HAP-1 (cell line): ENCODE measurements at regions not wholly inside any gene's neighbourhood (a gene's known extent, or its start where the extent isn't known, plus 50 kb on each side); places are given as distances from the start of the nearest gene placed in this dataset.

ENCODE experiments used
- DNase-seq, 2 experiments: peaks; one replicate each; pipeline ENCODE4 v3.0.0-alpha.2; 2016 to 2020; ENCODE audit warnings: low spot score in 2 of 2
- H3K27me3 ChIP-seq: fragments of 250-450 bp; sonication (Bioruptor Pico); 2 replicates; pipeline ENCODE4 v1.5.1; 2020; ENCODE audit warnings: low read depth, mild to moderate bottlenecking, moderate library complexity
- H3K36me3 ChIP-seq: fragments of 250-450 bp; sonication (Bioruptor Pico); replicated peaks from 2 replicates; pipeline ENCODE4 v1.5.1; 2020; ENCODE audit warnings: mild to moderate bottlenecking
- H3K4me1 ChIP-seq: fragments of 250-450 bp; sonication (Bioruptor Pico); 2 replicates; pipeline ENCODE4 v1.5.1; 2020; ENCODE audit warnings: mild to moderate bottlenecking
- H3K4me3 ChIP-seq: fragments of 250-450 bp; sonication (Bioruptor Pico); 2 replicates; pipeline ENCODE4 v1.5.1; 2020; ENCODE audit warnings: mild to moderate bottlenecking, moderate library complexity
- H3K9me3 ChIP-seq: fragments of 250-450 bp; sonication (Bioruptor Pico); 2 replicates; pipeline ENCODE4 v1.5.1; 2020; ENCODE audit warnings: mild to moderate bottlenecking, moderate library complexity
- in situ Hi-C: fragments of 300-500 bp; cut with MboI; formaldehyde crosslinking; loops from 3 replicates; pipeline ENCODE4 v1.14.3; 2020; ENCODE audit warnings: low sequenced_read_pairs, inconsistent platforms, mixed read lengths

DNA sequence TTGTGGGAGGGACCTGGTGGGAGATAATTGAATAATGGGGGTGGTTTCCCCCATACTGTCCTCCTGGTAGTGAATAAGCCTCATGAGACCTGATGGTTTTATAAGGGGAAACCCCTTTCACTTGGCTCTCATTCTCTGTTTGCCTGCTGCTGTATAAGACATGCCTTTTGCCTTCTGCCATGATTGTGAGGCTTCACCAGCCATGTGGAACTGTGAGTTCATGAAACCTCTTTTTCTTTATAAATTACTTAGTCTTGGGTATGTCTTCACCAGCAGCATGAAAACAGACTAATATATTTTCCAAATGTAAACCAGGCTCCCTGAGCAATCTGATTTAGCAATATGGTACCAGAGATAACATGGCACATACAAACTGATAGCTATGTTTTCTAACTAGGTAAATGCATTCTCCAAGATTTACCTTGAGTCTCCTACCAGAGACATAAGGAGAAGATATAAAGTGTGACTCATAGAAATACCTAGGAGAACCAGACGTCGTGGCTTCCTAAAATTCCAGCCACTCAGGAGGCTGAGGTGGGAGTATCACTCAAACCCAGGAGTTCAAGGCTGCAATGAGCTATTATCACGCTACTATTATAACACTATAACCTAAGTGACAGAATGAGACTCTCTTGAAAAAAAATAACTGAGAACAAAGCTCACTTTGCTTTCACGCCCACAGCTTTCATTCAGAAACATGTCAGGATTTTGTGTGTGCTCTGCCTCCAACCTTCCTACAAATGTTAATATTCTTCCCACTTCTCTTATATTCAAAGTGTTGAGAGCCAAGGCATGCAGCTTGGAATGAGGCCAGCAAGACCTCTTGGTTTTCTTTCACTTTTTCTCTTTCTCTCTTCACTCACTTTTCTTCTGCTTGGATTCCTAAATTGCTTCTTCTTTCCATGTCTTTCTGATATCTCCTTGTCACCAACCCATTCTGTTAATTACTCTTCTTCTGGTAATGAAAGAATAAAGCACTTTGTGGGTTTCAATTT, 263.9 kb upstream of the UBE2E3 start:
- Histone ChIP-seq H3K36me3 (no peaks in the 10 kb centered on the region), H3K27me3 (no peaks in the 10 kb centered on the region), H3K4me3 (no peak overlapping the region), H3K9me3 (no peaks in the 10 kb centered on the region; the same call in 1 of the 2 replicates), H3K4me1 (no peaks in the 10 kb centered on the region)
- no peak for DNase-seq
- in situ Hi-C loops = no loop called here

GRCh38 chr2:180715044-180715443, 265.4 kb upstream of the UBE2E3 start:
- DNase-seq = no peak

DNA sequence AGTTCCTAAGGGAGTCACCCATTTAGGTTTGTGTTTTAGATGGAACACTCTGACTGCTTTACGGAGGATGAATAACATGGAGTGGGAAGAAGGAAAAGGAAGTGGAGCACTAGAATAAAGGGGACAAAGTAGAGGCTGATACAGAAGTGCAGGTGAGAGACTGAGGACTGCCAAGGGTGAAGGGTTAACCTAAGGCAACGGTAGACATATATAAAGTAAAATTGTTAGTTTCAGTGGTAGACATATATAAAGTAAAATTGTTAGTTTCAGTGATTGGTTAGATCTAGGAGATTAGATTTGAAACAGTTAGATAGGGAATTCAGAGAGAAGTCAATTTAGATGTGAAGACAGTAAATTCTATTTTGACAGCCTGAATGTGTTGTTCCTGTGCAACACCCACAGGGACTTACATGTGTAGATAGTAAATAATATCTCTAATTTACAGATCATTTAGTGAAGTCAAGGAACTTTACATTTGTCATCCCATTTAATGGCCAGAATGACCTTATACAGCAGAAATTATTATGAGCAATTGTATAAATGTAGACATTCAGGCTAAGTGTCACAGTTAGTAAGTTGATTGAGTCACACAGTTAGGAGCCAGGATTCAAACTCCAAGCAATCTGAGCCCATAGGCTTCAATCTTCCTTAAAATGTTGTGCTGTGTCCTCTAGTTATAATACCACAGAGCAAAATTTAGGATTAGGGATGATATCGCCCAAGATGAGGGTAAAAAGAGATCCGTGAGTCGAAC, 270.8 kb upstream of the UBE2E3 start:
- Histone ChIP-seq H3K9me3 (no peaks in the 10 kb centered on the region; the same call in 1 of the 2 replicates), H3K36me3 (no peaks in the 10 kb centered on the region), H3K4me3 (no peak overlapping the region), H3K4me1 (no peaks in the 10 kb centered on the region), H3K27me3 (no peaks in the 10 kb centered on the region)
- no peak for DNase-seq
- in situ Hi-C loops = no loop called here

More at GRCh38 chr2:180715044-180715443, 265.4 kb upstream of the UBE2E3 start:
- Histone ChIP-seq H3K4me1 (no peaks in the 10 kb centered on the region), H3K36me3 (no peaks in the 10 kb centered on the region), H3K9me3 (no peaks in the 10 kb centered on the region; the same call in 1 of the 2 replicates), H3K27me3 (no peaks in the 10 kb centered on the region), H3K4me3 (no peak overlapping the region)
- in situ Hi-C loops = no loop called here

- in situ Hi-C loops = no loop called here
- no peaks in the 10 kb centered on the region for H3K4me1 ChIP-seq
- DNase-seq = no peak
- no peaks in the 10 kb centered on the region for H3K27me3 ChIP-seq
- H3K9me3 ChIP-seq = no peaks in the 10 kb centered on the region
- no peak overlapping the region for H3K4me3 ChIP-seq
- no peaks in the 10 kb centered on the region for H3K36me3 ChIP-seq
Measured at GRCh38 chr2:180707884-180708205, 272.6 kb upstream of the UBE2E3 start.

- no peaks in the 10 kb centered on the region for H3K9me3 ChIP-seq
- H3K36me3 ChIP-seq = no peaks in the 10 kb centered on the region
- H3K27me3 ChIP-seq = no peaks in the 10 kb centered on the region
- DNase-seq = no peak
- no peaks in the 10 kb centered on the region for H3K4me1 ChIP-seq
- H3K4me3 ChIP-seq = no peak overlapping the region
- in situ Hi-C loops = no loop called here
Measured at GRCh38 chr2:180707175-180707883, 273.1 kb upstream of the UBE2E3 start.

GRCh38 chr2:180706694-180707093, 273.7 kb upstream of the UBE2E3 start:
- DNase-seq = no peak
- H3K36me3 ChIP-seq = no peaks in the 10 kb centered on the region
- in situ Hi-C loops = no loop called here

DNA sequence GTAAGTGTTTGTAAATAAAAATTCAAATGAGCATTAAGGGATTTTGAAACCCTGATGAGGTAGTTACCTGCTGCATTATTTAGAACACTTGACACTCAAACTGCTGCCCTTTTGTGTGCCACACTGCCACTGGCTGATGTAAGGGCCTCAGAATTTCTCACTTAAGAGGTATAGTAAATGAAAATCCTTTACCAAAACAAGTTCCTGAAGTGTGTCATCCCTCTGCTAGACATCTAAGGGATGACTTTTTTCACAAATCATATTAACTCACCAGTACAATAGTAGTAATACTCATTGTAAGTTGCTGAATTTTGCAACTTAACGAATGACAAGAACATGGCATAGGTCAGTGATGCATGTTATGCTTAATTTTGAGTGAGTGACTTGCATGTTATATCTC, 274.9 kb upstream of the UBE2E3 start:
- no peaks in the 10 kb centered on the region for H3K4me1 ChIP-seq
- H3K36me3 ChIP-seq = no peaks in the 10 kb centered on the region
- no peak overlapping the region for H3K4me3 ChIP-seq
- H3K27me3 ChIP-seq = no peaks in the 10 kb centered on the region
- in situ Hi-C loops = no loop called here
- DNase-seq = no peak
- no peaks in the 10 kb centered on the region for H3K9me3 ChIP-seq

More at GRCh38 chr2:180706694-180707093, 273.7 kb upstream of the UBE2E3 start:
- Histone ChIP-seq H3K9me3 (no peaks in the 10 kb centered on the region), H3K4me3 (no peak overlapping the region), H3K4me1 (no peaks in the 10 kb centered on the region), H3K27me3 (no peaks in the 10 kb centered on the region)

- in situ Hi-C loops = no loop called here
- H3K4me3 ChIP-seq = no peak overlapping the region
- H3K4me1 ChIP-seq = no peaks in the 10 kb centered on the region
- no peak for DNase-seq
- H3K36me3 ChIP-seq = no peaks in the 10 kb centered on the region
- no peaks in the 10 kb centered on the region for H3K9me3 ChIP-seq
- H3K27me3 ChIP-seq = no peaks in the 10 kb centered on the region
Measured at GRCh38 chr2:180705122-180705521, 275.3 kb upstream of the UBE2E3 start.

DNA sequence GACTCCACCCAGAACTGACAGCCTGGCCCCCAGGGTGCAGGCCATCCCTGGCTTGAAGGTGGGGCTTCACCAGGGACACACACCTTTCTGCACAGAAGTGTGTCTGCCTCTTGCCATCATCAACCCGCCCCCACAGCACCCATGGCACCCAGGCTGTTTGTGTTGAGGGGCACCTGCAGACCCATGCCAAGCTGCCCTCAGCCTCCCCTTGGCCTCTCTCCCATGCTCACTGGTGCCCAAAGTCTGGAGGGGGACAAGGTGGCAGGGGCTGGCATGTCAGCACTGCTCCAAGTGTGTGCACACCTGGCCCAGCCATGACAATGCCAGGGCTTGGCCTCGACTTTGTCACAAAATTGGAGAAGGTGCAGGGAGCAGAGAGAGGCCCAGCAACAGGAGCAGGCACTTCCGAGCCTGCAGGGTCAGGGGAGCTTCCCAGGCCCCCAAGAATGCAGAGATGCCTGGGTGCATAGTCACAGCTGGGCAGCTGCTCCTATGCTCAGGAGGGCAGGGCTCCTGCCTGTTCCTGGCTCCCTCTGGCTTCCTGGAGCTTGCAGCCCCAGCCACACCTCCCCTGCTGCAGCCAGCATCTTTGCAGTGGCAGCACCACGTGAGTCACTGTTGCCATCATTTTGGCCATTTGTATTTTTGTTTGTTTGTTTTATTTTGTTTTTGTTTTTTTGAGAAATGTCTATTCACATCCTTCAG, 280.6 kb upstream of the UBE2E3 start:
- Histone ChIP-seq H3K36me3 (no peaks in the 10 kb centered on the region), H3K4me1 (no peaks in the 10 kb centered on the region), H3K9me3 (no peaks in the 10 kb centered on the region), H3K27me3 (no peaks in the 10 kb centered on the region), H3K4me3 (no peak overlapping the region)
- DNase-seq = no peak
- in situ Hi-C loops = no loop called here

- no peak overlapping the region for H3K4me3 ChIP-seq
- no peaks in the 10 kb centered on the region for H3K36me3 ChIP-seq
- in situ Hi-C loops = no loop called here
- H3K4me1 ChIP-seq = 0 out of 2 replicates have a peak, but pooled peaks cover 4% of the 10 kb centered on the region
- DNase-seq = no peak
- no peaks in the 10 kb centered on the region for H3K9me3 ChIP-seq
- H3K27me3 ChIP-seq = no peaks in the 10 kb centered on the region
Measured at GRCh38 chr2:180698668-180699067, 281.7 kb upstream of the UBE2E3 start.

DNA sequence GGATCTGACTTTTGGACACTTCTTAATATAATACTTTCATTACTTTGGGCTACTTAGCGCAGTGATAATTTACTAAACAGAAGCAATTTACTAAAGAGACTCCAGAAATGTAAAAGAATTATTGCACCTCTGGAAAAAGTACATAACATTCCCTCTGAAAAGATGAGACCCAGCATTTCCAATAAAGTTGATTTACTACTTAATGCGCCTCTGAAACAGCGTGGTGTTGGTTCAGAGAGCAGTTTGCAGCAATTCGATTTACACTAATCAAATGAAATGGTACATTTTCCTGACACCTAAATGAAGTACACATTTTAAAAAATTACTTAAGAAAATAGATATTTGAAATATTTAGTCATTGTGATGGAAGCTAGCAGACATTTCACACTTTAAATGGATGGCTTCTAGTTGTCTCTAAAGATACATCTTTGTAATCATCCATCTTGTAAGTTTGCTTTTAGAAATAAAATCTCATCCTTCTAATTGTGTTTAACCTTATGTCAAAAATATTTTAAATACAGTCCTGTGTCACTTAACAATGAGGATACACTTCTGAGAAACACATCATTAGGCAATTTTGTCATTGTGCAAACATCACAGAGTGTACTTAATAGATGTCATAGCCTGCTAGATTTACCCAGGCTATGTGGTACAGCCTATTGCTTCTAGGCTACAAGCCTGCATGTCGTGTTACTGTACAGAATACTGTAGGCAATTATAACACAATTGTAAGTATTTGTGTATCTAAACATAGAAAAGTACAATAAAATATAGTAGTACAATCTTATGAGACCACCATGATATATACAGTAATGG, 284.6 kb upstream of the UBE2E3 start:
- Histone ChIP-seq H3K9me3 (no peaks in the 10 kb centered on the region), H3K36me3 (no peaks in the 10 kb centered on the region), H3K27me3 (no peaks in the 10 kb centered on the region), H3K4me3 (no peak overlapping the region), H3K4me1 (0 out of 2 replicates have a peak, but pooled peaks cover 4% of the 10 kb centered on the region)
- in situ Hi-C loops = no loop called here
- no peak for DNase-seq

- in situ Hi-C loops = no loop called here
- H3K4me1 ChIP-seq = peaks cover 7% of the 10 kb centered on the region; the same call in 1 of the 2 replicates
- no peaks in the 10 kb centered on the region for H3K9me3 ChIP-seq
- no peak overlapping the region for H3K4me3 ChIP-seq
- no peak for DNase-seq
- H3K36me3 ChIP-seq = no peaks in the 10 kb centered on the region
- no peaks in the 10 kb centered on the region for H3K27me3 ChIP-seq
Measured at GRCh38 chr2:180694445-180695421, 285.7 kb upstream of the UBE2E3 start.
